Stimulated activated CD4-positive, alpha-beta T cell treated with anti-CD3 and anti-CD28 coated beads, TNF-alpha, amount 100 ng/mL, for 24 hours (primary cell): ENCODE measurements at regions not wholly inside any gene's neighbourhood (a gene's known extent, or its start where the extent isn't known, plus 50 kb on each side); places are given as distances from the start of the nearest gene placed in this dataset.

Experiments
- DNase-seq, 3 experiments: peaks; one replicate each; pipeline ENCODE4 v3.0.0-alpha.2; 2020; ENCODE audit warnings: low read depth in 3 of 3

- DNase-seq, result no peak
Observed at GRCh38 chr22:27436591-27436990, 365.0 kb downstream of the MN1 start.

GRCh38 chr22:27437570-27437969 lies 364.0 kb downstream of the MN1 start:
- no peak for DNase-seq

GRCh38 chr22:27438271-27438980 lies 363.1 kb downstream of the MN1 start:
- DNase-seq, result no peak

GRCh38 chr22:27439131-27439530 lies 362.4 kb downstream of the MN1 start:
- DNase-seq, result no peak

GRCh38 chr22:27440304-27440865 lies 361.2 kb downstream of the MN1 start:
- DNase-seq, result no peak

DNA sequence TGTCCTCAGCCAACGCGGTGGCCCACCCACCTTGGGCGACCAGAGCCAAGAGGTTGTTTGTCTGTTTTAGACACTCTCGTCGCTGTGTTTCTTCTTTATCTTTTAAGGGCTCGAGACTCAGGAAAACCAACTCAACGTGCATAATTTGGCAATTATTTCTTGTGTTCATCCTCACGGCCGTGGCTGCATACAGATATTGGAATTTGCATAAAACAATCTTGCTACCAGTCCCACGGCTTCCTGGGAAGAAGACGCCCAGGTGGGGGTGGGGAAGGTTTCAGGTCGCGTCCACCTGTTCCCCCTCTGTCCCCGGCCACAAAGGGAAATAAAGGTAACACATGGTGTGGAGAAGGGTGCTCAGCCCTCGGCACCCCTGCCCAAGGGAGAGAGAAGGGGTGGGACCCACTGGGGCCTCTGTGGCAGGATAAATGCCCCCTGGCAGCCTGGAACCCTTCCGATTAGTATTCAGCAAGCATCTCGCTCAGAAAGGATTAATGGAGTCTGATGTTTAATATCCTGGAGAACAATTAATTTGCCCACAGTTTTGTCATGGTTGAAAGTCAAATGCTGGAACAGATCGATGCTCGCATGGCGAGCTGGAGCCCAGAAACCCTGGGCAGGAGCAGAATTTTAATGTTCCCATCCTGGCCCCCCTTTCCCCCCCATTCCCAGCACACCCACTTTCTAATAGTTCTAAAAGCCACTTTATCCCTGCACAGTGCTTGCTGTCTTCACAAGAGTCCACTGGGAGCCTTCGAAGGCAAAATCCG lies 359.7 kb downstream of the MN1 start:
- DNase-seq, result no peak

GRCh38 chr22:27443306-27443705 lies 358.2 kb downstream of the MN1 start:
- DNase-seq, result no peak

- DNase-seq, result no peak
Observed at GRCh38 chr22:27445881-27446280, 355.7 kb downstream of the MN1 start.

GRCh38 chr22:27447289-27447688 lies 354.3 kb downstream of the MN1 start:
- no peak for DNase-seq

GRCh38 chr22:27450448-27450847 lies 351.1 kb downstream of the MN1 start:
- no peak for DNase-seq

DNA sequence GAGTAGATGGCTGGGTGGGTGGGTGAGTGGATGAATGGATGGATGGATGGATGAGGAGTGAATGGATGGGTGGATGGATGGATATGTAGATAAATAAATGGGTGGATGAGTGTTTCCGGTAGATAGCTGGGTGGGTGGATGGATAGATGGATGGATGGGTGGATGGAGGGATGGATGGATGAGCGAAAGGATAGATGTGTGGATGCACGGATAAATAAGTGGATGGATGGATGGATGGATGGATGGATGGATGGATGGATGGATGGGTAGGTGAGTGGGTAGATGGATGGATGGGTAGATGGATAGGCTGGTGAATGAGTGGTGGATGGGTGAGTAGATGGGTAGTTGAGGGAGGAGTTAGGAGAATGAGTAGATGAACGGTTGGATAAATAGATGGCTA lies 349.3 kb downstream of the MN1 start:
- DNase-seq, result no peak

GRCh38 chr22:27452922-27453321 lies 348.6 kb downstream of the MN1 start:
- no peak for DNase-seq

DNA sequence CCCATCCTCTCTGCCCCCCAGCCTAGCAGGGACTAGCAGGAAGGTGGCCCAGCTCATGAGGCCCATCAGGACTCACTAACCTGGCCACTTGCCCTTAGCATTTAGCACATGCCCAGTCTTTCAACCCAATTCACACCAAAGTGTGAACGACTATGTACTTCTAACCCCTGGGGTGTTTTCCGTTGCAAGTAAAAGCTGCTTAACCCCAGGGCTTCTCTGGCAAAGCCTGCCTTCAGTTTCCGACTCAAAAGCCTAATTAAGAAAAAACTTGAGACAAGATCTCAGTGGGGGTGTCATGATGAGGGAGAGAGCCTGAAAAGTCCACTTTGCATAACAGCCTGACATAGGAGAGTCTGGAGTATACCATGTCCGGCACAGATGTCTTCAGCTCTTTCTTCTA lies 347.8 kb downstream of the MN1 start:
- no peak for DNase-seq

DNA sequence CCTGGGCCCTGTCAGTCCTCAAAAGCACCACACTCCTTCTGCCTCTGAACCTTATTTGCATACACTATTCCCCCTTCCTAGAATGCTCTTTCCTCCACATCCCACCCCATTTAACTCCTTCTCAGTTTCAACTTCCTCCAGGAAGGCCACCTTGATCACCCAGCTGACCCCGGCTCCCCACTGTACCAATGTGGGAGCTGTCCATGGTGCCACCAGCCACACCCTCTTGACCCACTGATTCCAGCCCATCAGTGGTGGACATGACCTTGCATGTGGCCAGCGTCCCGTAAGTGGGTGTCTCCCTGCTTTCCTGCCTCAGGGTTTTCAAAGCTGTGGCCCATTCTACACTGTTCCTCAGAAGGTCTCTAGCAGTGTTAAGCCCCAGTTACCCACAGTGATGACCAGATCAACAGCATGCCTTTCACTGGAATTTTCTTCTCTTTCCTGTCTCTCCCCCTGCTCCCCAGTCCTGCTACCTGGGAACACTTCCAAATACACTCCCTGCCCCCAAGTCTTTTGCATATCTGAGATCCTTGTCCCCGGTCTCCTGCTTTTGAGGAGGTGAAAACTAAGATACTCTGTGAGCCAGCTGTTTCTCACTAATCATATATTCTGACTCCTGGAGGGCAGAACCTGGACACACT lies 346.6 kb downstream of the MN1 start:
- no peak for DNase-seq

DNA sequence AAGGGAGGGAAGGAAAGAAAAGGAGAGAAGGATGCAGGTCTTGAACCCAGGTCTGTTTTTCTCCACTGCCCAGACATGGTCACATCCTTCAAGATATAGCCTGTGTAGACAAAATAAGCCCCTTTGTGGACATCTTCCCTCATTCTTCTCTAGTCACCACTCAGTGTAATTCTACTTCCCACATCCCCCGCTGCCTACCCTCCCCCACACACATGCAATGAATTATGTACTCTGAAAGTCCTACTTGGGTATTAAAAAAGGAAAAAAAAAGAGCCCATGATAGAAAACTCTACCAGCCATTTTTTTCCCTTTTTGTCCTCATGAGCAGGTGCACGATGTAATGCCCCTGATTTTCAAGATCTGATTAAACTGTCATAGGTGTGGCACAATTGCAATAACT lies 346.0 kb downstream of the MN1 start:
- DNase-seq, result no peak

- no peak for DNase-seq
Observed at GRCh38 chr22:27456696-27457503, 344.7 kb downstream of the MN1 start.

DNA sequence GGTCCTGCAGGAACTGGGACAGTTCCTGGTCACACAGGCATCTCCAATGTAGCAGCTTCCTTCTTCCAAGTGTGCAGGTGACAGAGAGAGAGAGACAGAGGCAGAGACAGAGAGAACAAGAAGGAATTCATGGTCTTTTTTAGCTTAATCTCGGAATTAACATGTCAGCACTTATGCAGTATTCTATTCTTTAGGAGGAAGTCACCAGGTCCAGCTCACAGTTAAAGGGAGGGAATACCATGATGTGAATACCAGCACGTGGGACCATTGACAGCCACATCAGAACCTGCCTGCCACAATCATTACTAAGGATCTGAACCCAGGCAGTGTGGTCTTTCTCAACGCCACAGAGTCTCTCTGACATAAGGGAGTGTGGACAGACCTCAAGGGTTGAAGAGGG lies 341.6 kb downstream of the MN1 start:
- DNase-seq, result no peak

DNA sequence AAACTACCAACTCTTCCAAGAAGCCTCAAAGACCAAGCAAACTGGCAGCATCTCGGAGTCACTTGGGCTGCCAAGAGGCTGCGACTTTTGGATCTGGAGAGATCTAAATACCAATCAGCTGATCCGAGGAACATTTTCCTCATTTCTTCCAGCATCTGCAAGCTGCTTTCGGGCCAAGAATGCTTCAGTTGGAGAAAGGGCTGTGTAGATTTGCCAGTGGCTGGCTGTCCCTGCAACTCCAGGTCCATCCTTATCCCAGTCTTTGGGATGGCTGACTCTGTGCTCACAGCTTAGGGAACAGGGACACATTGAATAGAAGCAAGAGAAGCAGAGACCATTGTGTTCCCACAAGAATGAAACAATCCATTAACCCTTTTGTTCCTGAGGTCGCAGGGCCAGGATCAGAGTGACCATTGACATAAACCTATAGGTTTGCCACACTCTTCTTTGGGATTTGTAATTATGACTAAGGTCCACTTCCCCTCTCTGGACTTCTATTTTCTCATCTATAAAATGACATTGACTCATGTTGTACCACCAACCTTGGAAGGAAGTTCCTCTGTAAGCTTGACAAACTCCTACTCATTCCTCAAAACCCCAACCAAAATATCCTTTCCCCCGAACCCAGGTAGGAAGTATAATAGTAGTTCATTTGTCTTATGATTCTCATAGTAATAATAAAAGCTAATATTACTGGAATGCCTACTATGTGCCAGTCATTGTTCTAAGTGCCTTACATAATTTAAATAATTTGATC lies 340.8 kb downstream of the MN1 start:
- DNase-seq, result no peak

DNA sequence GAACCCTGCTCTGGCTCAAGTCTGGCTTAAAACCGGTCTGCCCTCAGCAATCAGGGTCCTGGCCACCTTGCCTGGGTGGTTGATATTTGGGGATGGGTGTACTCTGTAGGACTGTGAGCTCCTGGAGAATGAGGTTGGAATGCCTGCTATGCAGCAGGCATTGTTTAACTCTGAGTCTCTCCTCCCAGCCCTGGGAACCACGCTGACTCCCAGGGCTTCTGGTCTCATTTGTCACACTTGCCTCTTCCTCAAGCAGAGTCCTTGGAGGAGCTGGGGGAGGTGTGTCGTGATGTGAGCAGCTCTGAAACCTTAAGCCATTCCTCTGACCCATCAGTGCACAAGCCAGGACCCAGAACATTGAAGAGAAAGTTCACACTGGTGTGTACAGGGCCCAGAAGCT lies 340.1 kb downstream of the MN1 start:
- no peak for DNase-seq

DNA sequence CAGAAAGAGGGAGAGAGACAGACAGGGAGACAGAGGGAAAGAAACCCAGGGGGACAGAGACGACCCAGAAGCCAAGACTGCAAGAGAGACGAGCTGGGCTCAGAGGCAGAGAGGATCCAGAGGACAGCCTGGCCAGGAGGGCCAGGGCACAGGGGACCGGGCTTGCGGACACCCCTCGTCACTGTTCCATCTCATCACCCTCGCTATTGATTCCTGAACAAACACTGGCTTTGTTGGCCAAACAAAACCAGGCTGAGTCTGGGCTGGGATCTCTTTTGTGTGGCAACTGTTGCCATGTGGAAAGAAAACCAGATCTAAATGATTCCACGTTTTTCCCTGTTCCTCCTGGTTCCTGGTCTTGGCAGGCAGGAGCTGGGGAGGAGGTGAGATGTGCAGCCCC lies 339.4 kb downstream of the MN1 start:
- DNase-seq, result no peak

GRCh38 chr22:27463121-27463660 lies 338.4 kb downstream of the MN1 start:
- DNase-seq, result no peak
